Ishikawa (cell line): ENCODE measurements at regions not wholly inside any gene's neighbourhood (a gene's known extent, or its start where the extent isn't known, plus 50 kb on each side); places are given as distances from the start of the nearest gene placed in this dataset.

Experiments used
- CREB1 ChIP-seq: IDR thresholded peaks from 2 replicates; pipeline ENCODE4 v1.6.1; 2012; ENCODE audit warnings: low read depth
- EGR1 ChIP-seq: IDR thresholded peaks from 2 replicates; pipeline ENCODE4 v1.6.1; 2012
- EP300 ChIP-seq: IDR thresholded peaks from 2 replicates; pipeline ENCODE4 v1.6.1; 2012; ENCODE audit warnings: borderline replicate concordance
- FOXM1 ChIP-seq: IDR thresholded peaks from 2 replicates; pipeline ENCODE4 v1.6.1; 2012; ENCODE audit warnings: low read depth, borderline replicate concordance
- NFIC ChIP-seq: IDR thresholded peaks from 2 replicates; pipeline ENCODE4 v1.6.1; 2012
- RAD21 ChIP-seq: IDR thresholded peaks from 2 replicates; pipeline ENCODE4 v1.6.1; 2012; ENCODE audit warnings: low read depth
- REST ChIP-seq: IDR thresholded peaks from 2 replicates; pipeline ENCODE4 v1.6.1; 2012; ENCODE audit warnings: low read depth, mild to moderate bottlenecking
- TAF1 ChIP-seq: IDR thresholded peaks from 2 replicates; pipeline ENCODE4 v1.6.1; 2012; ENCODE audit warnings: low read depth, mild to moderate bottlenecking
- YY1 ChIP-seq: IDR thresholded peaks from 2 replicates; pipeline ENCODE4 v1.6.1; 2012; ENCODE audit warnings: low read depth
- ZBTB7A ChIP-seq: IDR thresholded peaks from 2 replicates; pipeline ENCODE4 v1.6.1; 2012; ENCODE audit warnings: low read depth
- TF ChIP-seq, protein P1 (sequence below): IDR thresholded peaks from 2 replicates; pipeline ENCODE4 v1.6.1; 2012

- TF ChIP-seq, protein P1, sequence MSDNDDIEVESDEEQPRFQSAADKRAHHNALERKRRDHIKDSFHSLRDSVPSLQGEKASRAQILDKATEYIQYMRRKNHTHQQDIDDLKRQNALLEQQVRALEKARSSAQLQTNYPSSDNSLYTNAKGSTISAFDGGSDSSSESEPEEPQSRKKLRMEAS, result no peak
- TF ChIP-seq REST (no peak), CREB1 (no peak), FOXM1 (no peak), RAD21 (no peak), EP300 (no peak), ZBTB7A (no peak), YY1 (no peak), TAF1 (no peak), NFIC (no peak), EGR1 (no peak)
Observed at GRCh38 chr4:165810726-165811125, 62.3 kb upstream of the TLL1 start.
